Tibial nerve (tissue), 4 donors: ENCODE measurements at regions not wholly inside any gene's neighbourhood (a gene's known extent, or its start where the extent isn't known, plus 50 kb on each side); places are given as distances from the start of the nearest gene placed in this dataset.

Source experiments
- DNase-seq, 2 donors: peaks; one replicate each; pipeline ENCODE4 v3.0.0-alpha.2; 2019; ENCODE audit warnings: low spot score in 2 of 2
- H3K27ac ChIP-seq, 4 donors: fragments of 200-600 bp; sonication (generic) in 3 of 4; one replicate each; pipeline ENCODE4 v1.5.1; 2017 to 2019; ENCODE audit warnings: mild to moderate bottlenecking in 1 of 4
- H3K27me3 ChIP-seq, 2 donors: fragments of 200-600 bp; sonication (generic) in 1 of 2; one replicate each; pipeline versions ENCODE4 v1.5.1 to v1.6.0; 2017 to 2019
- H3K36me3 ChIP-seq, 3 donors: fragments of 200-600 bp; sonication (generic); one replicate each; pipeline ENCODE4 v1.5.1; 2018 to 2019
- H3K4me1 ChIP-seq, 4 donors: fragments of 200-600 bp; sonication (generic) in 3 of 4; one replicate each; pipeline ENCODE4 v1.5.1; 2017 to 2019
- H3K4me3 ChIP-seq, 4 donors: fragments of 200-600 bp; sonication (generic) in 3 of 4; one replicate each; pipeline ENCODE4 v1.5.1; 2017 to 2019; ENCODE audit warnings: mild to moderate bottlenecking in 1 of 4, moderate library complexity in 1 of 4
- H3K9me3 ChIP-seq, 4 donors: fragments of 200-600 bp; sonication (generic) in 3 of 4; one replicate each; pipeline ENCODE4 v1.5.1; 2017 to 2019
- CTCF ChIP-seq, 5 experiments: fragments of 200-600 bp in 3 of 5; fragments of 450-650 bp in 2 of 5; sonication (generic) in 3 of 5; IDR thresholded peaks; one replicate each; pipeline ENCODE4 v1.5.1; 2016 to 2019; ENCODE audit warnings: antibody characterized with exemption in 5 of 5, mild to moderate bottlenecking in 3 of 5, moderate library complexity in 2 of 5
- EP300 ChIP-seq, 2 donors: sonication (generic); formaldehyde crosslinking; IDR thresholded peaks; one replicate each; pipeline ENCODE4 v1.6.1; 2017; ENCODE audit warnings: antibody characterized with exemption in 2 of 2, mild to moderate bottlenecking in 1 of 2
- POLR2A ChIP-seq, 2 donors: fragments of 450-650 bp; IDR thresholded peaks; one replicate each; pipeline ENCODE4 v1.6.1; 2017; ENCODE audit warnings: antibody characterized with exemption in 2 of 2, mild to moderate bottlenecking in 2 of 2, moderate library complexity in 2 of 2
- WGBS, 2 donors: methylation state at CpG; one replicate each; pipeline ENCODE4 v1.1.5; 2018; 5-methylcytosine and 5-hydroxymethylcytosine counted together

GRCh38 chr2:94960266-94960665, 65.2 kb upstream of the MAL start:
- no peaks in the 10 kb centered on the region for H3K4me1 ChIP-seq
- DNase-seq: no peak
- no peaks in the 10 kb centered on the region for H3K36me3 ChIP-seq
- H3K4me3 ChIP-seq: no peak overlapping the region
- 58 to 73% methylated on average over 2 of the region's 2 CpGs for WGBS, 2 donors
- H3K9me3 ChIP-seq: no peaks in the 10 kb centered on the region
- no peak overlapping the region for H3K27ac ChIP-seq
- TF ChIP-seq CTCF (IDR thresholded peaks at IDR 0.05) (no peak), POLR2A (IDR thresholded peaks at IDR 0.05) (no peak), EP300 (IDR thresholded peaks at IDR 0.05) (no peak)
- H3K27me3 ChIP-seq: peaks cover 0 to 8% of the 10 kb centered on the region in 2 donors

DNA sequence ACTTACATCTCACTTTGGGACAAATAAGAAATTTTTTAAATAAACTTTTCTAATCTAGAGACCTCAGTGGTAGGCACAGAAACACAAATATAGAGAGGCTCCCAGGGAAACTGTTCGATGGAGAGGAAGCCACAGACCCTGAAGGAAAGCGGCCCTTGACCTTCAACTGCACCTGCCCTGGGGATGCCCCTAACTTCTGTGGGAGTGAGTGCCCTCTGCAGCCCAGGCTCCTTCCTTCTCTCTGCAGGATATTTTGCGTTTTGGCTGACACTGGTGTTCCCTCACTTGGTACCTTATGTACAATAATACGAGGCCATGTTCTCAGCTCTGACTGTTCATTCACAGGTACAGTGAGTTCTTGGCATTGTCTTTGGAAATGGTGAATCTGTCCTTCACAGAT, 64.8 kb upstream of the MAL start:
- TF ChIP-seq EP300 (IDR thresholded peaks at IDR 0.05) (no peak), POLR2A (IDR thresholded peaks at IDR 0.05) (no peak), CTCF (IDR thresholded peaks at IDR 0.05) (no peak)
- H3K27ac ChIP-seq: no peak overlapping the region
- H3K27me3 ChIP-seq: peaks cover 0 to 8% of the 10 kb centered on the region in 2 donors
- no peak for DNase-seq
- no peaks in the 10 kb centered on the region for H3K36me3 ChIP-seq
- no peaks in the 10 kb centered on the region for H3K4me1 ChIP-seq
- H3K4me3 ChIP-seq: no peak overlapping the region
- H3K9me3 ChIP-seq: no peaks in the 10 kb centered on the region
- 51 to 61% methylated on average over 4 of the region's 4 CpGs for WGBS, 2 donors

DNA sequence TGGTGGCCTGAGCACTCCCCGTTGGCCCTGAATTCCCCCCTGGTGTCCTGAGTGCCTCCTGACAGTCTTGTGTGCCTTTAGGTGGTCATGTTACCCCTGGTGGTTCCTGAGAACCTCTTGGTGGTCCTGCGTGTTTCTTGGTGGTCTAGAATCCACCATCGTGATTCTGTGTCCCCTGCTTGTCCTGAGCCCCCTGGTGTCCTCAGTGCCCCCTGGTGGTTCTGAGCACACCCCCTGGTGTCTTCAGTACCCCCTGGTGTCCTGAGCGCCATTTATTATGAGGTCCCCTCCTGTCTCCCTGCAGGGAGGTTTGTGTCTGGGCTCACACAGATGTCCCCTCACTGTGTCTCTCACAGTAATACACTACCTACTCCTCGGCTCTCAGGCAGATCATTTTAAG, 61.3 kb upstream of the MAL start:
- no peaks in the 10 kb centered on the region for H3K36me3 ChIP-seq
- H3K4me1 ChIP-seq: no peaks in the 10 kb centered on the region
- H3K4me3 ChIP-seq: no peak overlapping the region
- no peak for DNase-seq
- H3K27me3 ChIP-seq: no peaks in the 10 kb centered on the region
- H3K9me3 ChIP-seq: no peaks in the 10 kb centered on the region
- no peak for TF ChIP-seq POLR2A (IDR thresholded peaks at IDR 0.05)
- TF ChIP-seq EP300 (IDR thresholded peaks at IDR 0.05): no peak
- TF ChIP-seq CTCF (IDR thresholded peaks at IDR 0.05): no peak
- 63 to 64% methylated on average over 5 of the region's 5 CpGs for WGBS, 2 donors
- no peak overlapping the region for H3K27ac ChIP-seq

- no peak for TF ChIP-seq EP300 (IDR thresholded peaks at IDR 0.05)
- TF ChIP-seq CTCF (IDR thresholded peaks at IDR 0.05): no peak
- TF ChIP-seq POLR2A (IDR thresholded peaks at IDR 0.05): no peak
- Histone ChIP-seq H3K27me3 (no peaks in the 10 kb centered on the region), H3K9me3 (no peaks in the 10 kb centered on the region), H3K36me3 (no peaks in the 10 kb centered on the region), H3K4me3 (no peak overlapping the region), H3K4me1 (no peaks in the 10 kb centered on the region), H3K27ac (no peak overlapping the region)
- no peak for DNase-seq
- WGBS, 2 donors: 92 to 95% methylated on average over 1 of the region's 1 CpG
Observed at GRCh38 chr2:94966689-94967088, 58.8 kb upstream of the MAL start.

- Histone ChIP-seq H3K27ac (no peak overlapping the region), H3K27me3 (no peaks in the 10 kb centered on the region), H3K9me3 (no peaks in the 10 kb centered on the region), H3K36me3 (no peaks in the 10 kb centered on the region), H3K4me1 (no peaks in the 10 kb centered on the region), H3K4me3 (no peak overlapping the region)
- DNase-seq: no peak
- no peak for TF ChIP-seq POLR2A (IDR thresholded peaks at IDR 0.05)
- TF ChIP-seq EP300 (IDR thresholded peaks at IDR 0.05): no peak
- no peak for TF ChIP-seq CTCF (IDR thresholded peaks at IDR 0.05)
- 67% methylated on average over 4 of the region's 4 CpGs for WGBS, 2 donors
Observed at GRCh38 chr2:94970353-94970752, 55.2 kb upstream of the MAL start.
